K562 (cell line): ENCODE measurements at regions not wholly inside any gene's neighbourhood (a gene's known extent, or its start where the extent isn't known, plus 50 kb on each side); places are given as distances from the start of the nearest gene placed in this dataset.

Source experiments
- ATAC-seq: fragments of 200-7000 bp; cut with Tn5 transposase; 3 replicates; pipeline ENCODE4 v1.9.1; 2020; ENCODE audit warnings: moderate library complexity
- BruUV-seq: library from RNA; stranded (reverse); fragments of 400-500 nt; replicated peaks from 2 replicates; lab custom pipeline; 2021; lab: Mats Ljungman, UMichigan
- CTCF ChIA-PET: fragments of 300-600 bp; formaldehyde crosslinking; extraction: SDS; loops from one replicate; lab custom pipeline; 2021; ENCODE audit warnings: low intra/inter-chr PET ratio; lab: Yijun Ruan, JAX
- POLR2A ChIA-PET: fragments of 300-600, 350-650 bp; sonication (Branson Sonifier 250); formaldehyde crosslinking; extraction: SDS; loops from one replicate; lab custom pipeline; 2021; ENCODE audit warnings: antibody characterized with exemption, inconsistent platforms; lab: Yijun Ruan, JAX
- DNase-seq, 4 experiments: peaks; one replicate each; pipeline versions ENCODE4 v3.0.0 to v3.0.0-alpha.2; 2011 to 2018; ENCODE audit warnings: low spot score in 3 of 4, mixed read lengths in 3 of 4; ENCODE audit errors: extremely low read depth in 1 of 4
- FAIRE-seq: peaks from 2 replicates; lab custom pipeline; 2011; peaks lifted over from hg19 to GRCh38; lab: Jason Lieb, UNC
- H2AFZ ChIP-seq: 2 replicates; pipeline ENCODE4 v1.6.0; 2011; ENCODE audit warnings: low read depth, low read length, control low read depth, inconsistent platforms
- H3K27ac ChIP-seq: fragments of 200-600 bp; 3 replicates; pipeline ENCODE4 v1.8.0; 2011; ENCODE audit warnings: low read depth, mild to moderate bottlenecking, control low read depth, inconsistent platforms, low read length, moderate library complexity, mixed read lengths; ENCODE audit errors: extremely low read depth
- H3K27me3 ChIP-seq, 2 experiments: fragments of 300-600 bp in 1 of 2; 2 replicates in 1 of 2; 3 replicates in 1 of 2; pipeline versions ENCODE4 v1.6.0 to v1.8.0; 2011; ENCODE audit warnings: inconsistent platforms in 2 of 2, low read length in 2 of 2, mild to moderate bottlenecking in 1 of 2, mixed read lengths in 1 of 2, moderate library complexity in 1 of 2; ENCODE audit not compliant: control insufficient read depth in 2 of 2, insufficient read depth in 2 of 2
- H3K36me3 ChIP-seq: fragments of 300-600 bp; 3 replicates; pipeline ENCODE4 v1.8.0; 2011; ENCODE audit warnings: mild to moderate bottlenecking, low read length, inconsistent platforms; ENCODE audit not compliant: control insufficient read depth, insufficient read depth
- H3K4me1 ChIP-seq, 2 experiments: fragments of 200-600 bp in 1 of 2; replicated peaks in 1 of 2; 2 replicates in 1 of 2; 3 replicates in 1 of 2; pipeline versions ENCODE4 v1.5.1 to v1.8.0; 2011; ENCODE audit warnings: inconsistent platforms in 2 of 2, low read length in 2 of 2, mild to moderate bottlenecking in 1 of 2, mixed read lengths in 1 of 2, moderate library complexity in 1 of 2; ENCODE audit not compliant: control insufficient read depth in 2 of 2, insufficient read depth in 2 of 2
- H3K4me2 ChIP-seq: 2 replicates; pipeline ENCODE4 v1.6.1; 2011; ENCODE audit warnings: low read length, control low read depth, inconsistent platforms, mixed read lengths; ENCODE audit not compliant: insufficient read depth
- H3K4me3 ChIP-seq: fragments of 200-600 bp; sonication (generic), shearing (Covaris generic); 2 replicates; pipeline ENCODE4 v1.5.1; 2016; ENCODE audit warnings: control low read depth, inconsistent platforms
- H3K79me2 ChIP-seq: fragments of 200-600 bp; 3 replicates; pipeline ENCODE4 v1.8.0; 2011; ENCODE audit warnings: low read length, inconsistent platforms; ENCODE audit not compliant: control insufficient read depth, insufficient read depth
- H3K9ac ChIP-seq, 2 experiments: 2 replicates each; pipeline versions ENCODE4 v1.6.0 to v1.6.1; 2011; ENCODE audit warnings: low read depth in 2 of 2, low read length in 2 of 2, control low read depth in 1 of 2, inconsistent platforms in 1 of 2, mild to moderate bottlenecking in 1 of 2, mixed read lengths in 1 of 2; ENCODE audit not compliant: insufficient read depth in 1 of 2
- H3K9me1 ChIP-seq: one replicate; pipeline ENCODE4 v1.6.0; 2011; ENCODE audit warnings: inconsistent platforms, mild to moderate bottlenecking, low read length, moderate library complexity; ENCODE audit not compliant: control insufficient read depth, insufficient read depth
- H3K9me3 ChIP-seq: replicated peaks from 2 replicates; pipeline ENCODE4 v1.5.1; 2011; ENCODE audit warnings: low read depth, low read length, inconsistent platforms; ENCODE audit not compliant: control insufficient read depth, insufficient read depth
- H4K20me1 ChIP-seq: replicated peaks from 2 replicates; pipeline ENCODE4 v1.6.1; 2011; ENCODE audit warnings: low read length, inconsistent platforms, mixed read lengths; ENCODE audit not compliant: control insufficient read depth, insufficient read depth
- GTF2E2 ChIP-seq: fragments of 200-800 bp; sonication (Bioruptor generic); IDR thresholded peaks from 2 replicates; pipeline ENCODE4 v1.6.1; 2016; ENCODE audit warnings: missing genetic modification characterization, missing compliant biosample characterization
- HOMEZ ChIP-seq: fragments of 250-450 bp; sonication (Bioruptor Pico); IDR thresholded peaks from 2 replicates; pipeline ENCODE4 v1.4.0; 2020; ENCODE audit warnings: mild to moderate bottlenecking, moderate library complexity
- KAT7 ChIP-seq: sonication (generic); formaldehyde crosslinking; IDR thresholded peaks from 2 replicates; pipeline ENCODE4 v1.8.0; 2022; ENCODE audit warnings: missing genetic modification reagents, mild to moderate bottlenecking, borderline replicate concordance
- PCBP1 ChIP-seq: fragments of 200-400 bp; formaldehyde crosslinking; IDR thresholded peaks from 2 replicates; pipeline ENCODE4 v1.6.1; 2018; ENCODE audit warnings: mild to moderate bottlenecking, low read depth, low read length; ENCODE audit not compliant: poor library complexity, severe bottlenecking
- TOE1 ChIP-seq, 2 experiments: fragments of 450-650 bp in 1 of 2; sonication (generic) in 1 of 2; formaldehyde crosslinking in 1 of 2; IDR thresholded peaks; 2 replicates each; pipeline versions ENCODE4 v1.7.1 to v1.8.0; 2016 to 2022; ENCODE audit warnings: borderline replicate concordance in 2 of 2, mild to moderate bottlenecking in 2 of 2, antibody characterized with exemption in 1 of 2, inconsistent platforms in 1 of 2, low read depth in 1 of 2, missing genetic modification reagents in 1 of 2, moderate library complexity in 1 of 2
- TRIM24 ChIP-seq, 2 experiments: fragments of 450-650 bp; IDR thresholded peaks; 2 replicates each; pipeline ENCODE4 v1.6.1; 2016
- ZBTB43 ChIP-seq: sonication (generic); formaldehyde crosslinking; IDR thresholded peaks from 2 replicates; pipeline ENCODE4 v1.8.0; 2023; ENCODE audit warnings: mild to moderate bottlenecking, missing genetic modification reagents
- ZC3H8 ChIP-seq: fragments of 450-650 bp; IDR thresholded peaks from 2 replicates; pipeline ENCODE4 v1.6.1; 2017
- ZFP30 ChIP-seq: fragments of 250-450 bp; sonication (Bioruptor Pico); IDR thresholded peaks from 2 replicates; pipeline ENCODE4 v1.8.0; 2022; ENCODE audit warnings: moderate library complexity, mild to moderate bottlenecking, inconsistent platforms, borderline replicate concordance
- ZFP91 ChIP-seq: sonication (generic); formaldehyde crosslinking; IDR thresholded peaks from 2 replicates; pipeline ENCODE4 v1.8.0; 2022; ENCODE audit warnings: mild to moderate bottlenecking, missing genetic modification reagents
- ZNF311 ChIP-seq: fragments of 250-450 bp; sonication (Bioruptor Pico); IDR thresholded peaks from 2 replicates; pipeline ENCODE4 v1.4.0; 2020; ENCODE audit warnings: mild to moderate bottlenecking, moderate library complexity
- ZNF695 ChIP-seq: fragments of 450-650 bp; formaldehyde crosslinking; IDR thresholded peaks from 2 replicates; pipeline ENCODE4 v1.4.0; 2020; ENCODE audit warnings: mild to moderate bottlenecking, moderate library complexity
- WGBS: fragments of 100-300 bp; shearing (Covaris generic); methylation state at CpG from one replicate; pipeline ENCODE4 v1.1.6; 2016; ENCODE audit warnings: low coverage, mixed read lengths; ENCODE audit not compliant: insufficient coverage; ENCODE audit errors: missing lambda C conversion rate; 5-methylcytosine and 5-hydroxymethylcytosine counted together
- in situ Hi-C: fragments of 300-500 bp; cut with MboI; formaldehyde crosslinking; loops from 4 replicates; pipeline ENCODE4 v1.15.0; 2018; ENCODE audit warnings: inconsistent platforms, mixed read lengths
- intact Hi-C: fragments of 100-400 bp; cut with micrococcal nuclease; formaldehyde crosslinking; loops from 2 replicates; pipeline ENCODE4 v1.14.2; 2022

- in situ Hi-C loops, result no loop called here
- Histone ChIP-seq H3K4me3 (no peak overlapping the region), H3K27me3 (no peaks in the 10 kb centered on the region), H3K27ac (no peak overlapping the region), H2AFZ (no peak overlapping the region), H3K4me1 (no peaks in the 10 kb centered on the region), H3K36me3 (no peaks in the 10 kb centered on the region), H3K9me3 (no peaks in the 10 kb centered on the region), H3K4me2 (no peak overlapping the region), H4K20me1 (no peaks in the 10 kb centered on the region), H3K9me1 (no peaks in the 10 kb centered on the region), H3K79me2 (no peaks in the 10 kb centered on the region), H3K9ac (no peak overlapping the region)
- intact Hi-C loops, result no loop called here
- FAIRE-seq (no peak), DNase-seq (no peak), ATAC-seq (no peak)
- 0% methylated on average over 1 of the region's 1 CpG for WGBS
- ChIA-PET POLR2A (no interaction called here), CTCF (no interaction called here)
- no TSS peak for BruUV-seq
- TF ChIP-seq ZNF311 (CRISPR knock-in tag) (0 out of 2 replicates have a peak, but pooled peaks have one; percentile 25), ZFP91 (CRISPR knock-in tag) (no peak)
Observed at GRCh38 chr12:63224396-63224795, 73.4 kb upstream of the AVPR1A start.

GRCh38 chr12:63223128-63223527 lies 72.1 kb upstream of the AVPR1A start:
- Histone ChIP-seq H3K79me2 (no peaks in the 10 kb centered on the region), H3K4me3 (no peak overlapping the region), H3K27ac (no peak overlapping the region), H3K27me3 (no peaks in the 10 kb centered on the region), H3K9me1 (no peaks in the 10 kb centered on the region), H2AFZ (no peak overlapping the region), H4K20me1 (no peaks in the 10 kb centered on the region), H3K4me2 (no peak overlapping the region), H3K36me3 (no peaks in the 10 kb centered on the region), H3K4me1 (no peaks in the 10 kb centered on the region), H3K9ac (no peak overlapping the region), H3K9me3 (no peaks in the 10 kb centered on the region)
- ATAC-seq, result no peak
- no peak for FAIRE-seq
- ChIA-PET CTCF (no interaction called here), POLR2A (no interaction called here)
- BruUV-seq, result no TSS peak
- DNase-seq, result no peak
- in situ Hi-C loops, result no loop called here
- intact Hi-C loops, result no loop called here
- TF ChIP-seq ZFP30, result no peak
- TF ChIP-seq HOMEZ, result no peak
- no peak for TF ChIP-seq ZBTB43 (CRISPR knock-in tag)
- no peak for TF ChIP-seq TOE1 (IDR thresholded peaks at IDR 0.05; ENCODE audit: borderline replicate concordance)
- TF ChIP-seq TOE1 (CRISPR knock-in tag; IDR thresholded peaks at IDR 0.05; ENCODE audit: borderline replicate concordance, low read depth), result no peak
- no peak for TF ChIP-seq KAT7 (CRISPR knock-in tag)
- no peak for TF ChIP-seq TRIM24 (IDR thresholded peaks at IDR 0.05)
- TF ChIP-seq PCBP1, result no peak
- TF ChIP-seq ZC3H8, result no peak
- no peak for TF ChIP-seq GTF2E2 (tag)
- TF ChIP-seq ZNF695 (CRISPR knock-in tag), result no peak
